A172 (cell line): ENCODE measurements at regions not wholly inside any gene's neighbourhood (a gene's known extent, or its start where the extent isn't known, plus 50 kb on each side); places are given as distances from the start of the nearest gene placed in this dataset.
A peak's percentile ranks its signal among the peaks of the same experiment; 100 is the strongest.
"Not testable (repeated sequence)": the region's sequence is repeated elsewhere in the genome, so short reads cannot be mapped to it uniquely, and the experiment has no call there.

ENCODE experiments used
- DNase-seq: peaks from one replicate; pipeline ENCODE4 v3.0.0-alpha.2; 2015; ENCODE audit warnings: low spot score

DNA sequence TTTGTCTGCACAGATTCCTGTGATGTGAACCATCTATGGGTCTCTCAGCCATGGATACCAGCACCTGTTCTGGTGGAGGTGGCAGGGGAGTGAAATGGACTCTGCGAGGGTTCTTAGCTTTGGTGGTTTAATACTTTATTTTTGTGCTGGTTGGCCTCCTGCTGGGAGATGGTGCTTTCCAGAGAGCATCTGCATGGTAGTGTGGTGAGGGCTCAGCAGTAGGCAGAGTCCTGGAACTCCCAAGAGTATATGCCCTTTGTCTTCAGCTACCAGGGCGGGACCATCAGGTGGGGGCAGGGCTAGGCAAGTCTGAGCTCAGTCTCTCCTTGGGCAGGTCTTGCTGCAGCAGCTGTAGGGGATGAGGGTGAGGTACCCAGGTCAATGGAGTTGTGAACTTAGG is 97.5 kb upstream of the TRIM2 start:
- DNase-seq, result not testable (repeated sequence)

DNA sequence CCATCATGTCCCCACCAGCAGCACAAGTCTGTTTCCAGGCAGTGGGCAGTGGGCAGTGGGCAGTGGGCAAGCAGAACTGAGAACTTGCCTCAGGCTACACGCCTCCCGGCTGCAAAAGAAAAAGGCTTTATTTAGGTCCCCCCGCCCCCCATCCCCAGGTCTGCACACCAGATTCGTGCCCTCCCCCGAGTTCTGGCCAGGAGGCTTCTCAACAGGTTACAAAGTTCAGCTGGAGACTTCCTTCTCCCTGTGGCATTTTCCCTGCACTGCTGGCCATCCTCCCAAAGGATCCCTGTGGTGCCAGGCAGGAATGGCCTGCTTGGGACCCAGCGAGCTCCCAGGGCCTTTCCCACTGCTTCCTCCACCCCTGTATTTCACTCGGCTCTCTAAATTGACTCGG is 97.0 kb upstream of the TRIM2 start:
- DNase-seq, result no peak

DNA sequence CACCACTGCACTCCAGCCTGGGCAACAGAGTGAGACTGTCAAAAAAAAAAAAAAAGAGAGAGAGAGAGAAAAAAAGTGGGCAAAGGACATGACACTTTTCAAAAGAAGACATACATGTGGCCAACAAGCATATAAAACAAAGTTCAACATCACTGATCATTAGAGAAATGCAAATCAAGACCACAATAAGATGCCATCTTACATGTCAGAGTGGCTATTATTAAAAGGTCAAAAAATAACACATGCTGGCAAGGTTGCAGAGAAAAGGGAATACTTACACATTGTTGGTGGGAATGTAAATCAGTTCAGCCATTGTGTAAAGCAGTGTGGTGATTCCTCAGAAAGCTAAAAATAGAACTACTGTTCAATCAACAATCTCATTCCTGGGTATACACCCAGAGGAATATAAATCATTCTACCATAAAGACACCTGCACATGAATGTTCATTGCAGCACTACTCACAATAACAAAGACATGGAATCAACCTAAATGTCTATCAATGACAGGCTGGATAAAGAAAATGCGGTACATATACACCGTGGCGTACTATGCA is 94.9 kb upstream of the TRIM2 start:
- no peak for DNase-seq

DNA sequence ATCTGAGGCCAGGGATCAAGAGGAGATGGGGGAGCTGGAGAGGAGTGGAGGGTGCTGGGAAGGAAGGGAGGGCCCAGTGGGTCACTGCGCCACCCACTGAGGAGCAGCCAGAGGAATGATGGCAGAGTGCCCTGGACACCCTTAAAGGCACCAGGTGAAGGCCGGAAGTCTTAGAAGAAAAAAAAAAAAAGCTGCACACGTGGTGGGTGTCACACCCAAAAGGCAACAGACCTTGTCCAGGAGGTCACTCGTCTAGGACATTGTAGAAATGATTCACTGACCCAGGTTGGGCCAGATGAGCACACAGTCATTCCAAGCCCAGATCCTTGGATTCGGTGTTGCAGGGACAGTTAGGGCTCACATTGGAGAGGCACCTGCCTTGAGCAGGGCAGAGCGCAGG is 93.5 kb upstream of the TRIM2 start:
- no peak for DNase-seq

DNA sequence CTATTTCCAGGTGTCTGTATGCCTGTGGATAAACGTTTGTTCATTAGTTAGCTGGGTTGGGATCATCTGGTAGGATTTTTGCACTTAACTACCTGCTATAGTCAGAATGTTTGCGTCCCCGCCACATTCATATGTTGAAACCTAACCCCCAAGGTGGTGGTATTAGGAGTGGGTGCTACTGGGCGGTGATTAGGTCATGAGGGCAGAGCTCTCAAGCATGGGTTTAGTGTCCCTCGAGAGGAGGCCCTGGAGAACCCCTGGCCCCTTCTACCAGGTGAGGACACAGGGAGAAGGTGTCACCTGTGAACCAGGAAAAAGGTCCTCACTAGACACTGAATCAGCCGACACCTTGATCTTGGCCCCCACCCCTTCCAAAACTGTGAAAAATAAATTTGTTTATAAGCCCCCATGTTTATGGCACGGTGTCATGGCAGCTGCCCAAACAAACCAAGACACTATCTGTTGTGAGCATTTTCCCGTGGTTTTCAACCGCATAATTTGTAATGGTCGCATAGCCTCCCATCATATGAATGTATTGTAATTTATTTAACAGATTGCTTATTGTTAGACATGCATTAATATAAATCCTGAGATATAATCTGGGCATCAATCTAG is 92.7 kb upstream of the TRIM2 start:
- DNase-seq, result no peak

DNA sequence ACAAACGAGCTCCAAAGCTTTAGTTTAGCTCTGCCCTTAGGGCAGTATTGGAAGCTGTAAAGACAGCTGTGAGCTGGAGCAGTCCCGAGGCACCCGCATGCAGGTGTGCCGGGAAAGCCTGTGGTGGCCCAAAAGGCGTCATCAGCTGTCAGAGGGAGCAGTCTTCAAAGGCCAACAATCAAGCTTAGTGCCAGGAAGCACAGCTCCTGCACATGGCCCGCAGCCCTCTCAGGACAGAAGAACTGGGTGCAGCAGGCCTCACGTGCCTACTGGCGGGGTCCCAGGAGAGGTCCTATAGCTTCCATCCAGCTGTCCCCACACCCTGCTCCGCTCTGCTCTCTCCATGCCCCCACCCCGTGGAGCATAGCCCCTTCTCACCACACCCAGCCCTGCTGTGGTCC is 92.2 kb upstream of the TRIM2 start:
- DNase-seq, result no peak

DNA sequence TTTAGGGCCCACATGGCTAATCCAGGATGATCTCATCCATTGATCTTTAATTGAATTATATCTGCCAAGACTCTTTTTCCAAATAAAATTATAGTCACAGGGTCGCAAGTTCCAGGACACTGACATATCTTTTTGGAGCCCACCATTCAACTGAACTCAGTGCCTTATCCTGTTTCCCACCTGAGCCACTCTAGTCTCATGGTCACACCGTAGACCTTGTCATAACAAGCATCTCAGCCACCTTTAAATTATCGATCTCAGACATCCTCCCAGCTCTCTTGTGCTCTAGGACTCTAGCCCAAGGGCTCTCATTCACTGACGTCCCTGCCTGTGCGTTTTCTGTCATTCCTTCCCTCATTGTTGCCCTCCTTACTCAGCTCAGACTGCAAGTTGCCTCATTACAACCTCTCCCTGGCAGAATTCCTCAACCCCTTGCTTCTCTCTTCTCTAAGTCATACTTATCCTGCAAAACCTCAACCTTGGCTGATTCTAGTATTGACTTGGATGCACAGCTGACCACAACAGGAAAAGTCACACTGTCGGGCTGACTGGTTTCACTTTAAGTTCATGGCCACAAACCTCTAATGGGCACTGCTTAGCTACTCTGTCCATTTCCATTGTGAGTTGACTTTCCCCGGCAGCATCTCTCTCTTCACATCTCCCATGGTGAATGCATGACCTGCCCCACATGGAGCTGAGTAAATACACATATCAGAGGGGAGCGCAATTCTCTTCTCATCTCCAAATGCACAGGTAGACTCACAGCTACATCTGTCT is 91.0 kb upstream of the TRIM2 start:
- DNase-seq, result peak; percentile 65

DNA sequence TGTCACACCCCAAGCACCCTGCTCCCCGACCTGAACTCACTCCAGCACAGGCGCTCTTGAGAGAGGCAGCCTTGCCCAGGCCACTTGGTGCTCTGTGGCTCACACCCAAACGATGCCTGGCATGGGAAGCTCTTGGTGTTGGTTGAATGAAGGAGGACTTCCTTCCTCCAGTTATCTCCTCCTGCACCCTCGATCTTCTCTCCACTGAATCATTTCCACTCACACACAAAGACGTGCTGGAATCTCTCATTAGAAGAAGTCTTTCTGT is 90.5 kb upstream of the TRIM2 start:
- DNase-seq, result no peak

DNA sequence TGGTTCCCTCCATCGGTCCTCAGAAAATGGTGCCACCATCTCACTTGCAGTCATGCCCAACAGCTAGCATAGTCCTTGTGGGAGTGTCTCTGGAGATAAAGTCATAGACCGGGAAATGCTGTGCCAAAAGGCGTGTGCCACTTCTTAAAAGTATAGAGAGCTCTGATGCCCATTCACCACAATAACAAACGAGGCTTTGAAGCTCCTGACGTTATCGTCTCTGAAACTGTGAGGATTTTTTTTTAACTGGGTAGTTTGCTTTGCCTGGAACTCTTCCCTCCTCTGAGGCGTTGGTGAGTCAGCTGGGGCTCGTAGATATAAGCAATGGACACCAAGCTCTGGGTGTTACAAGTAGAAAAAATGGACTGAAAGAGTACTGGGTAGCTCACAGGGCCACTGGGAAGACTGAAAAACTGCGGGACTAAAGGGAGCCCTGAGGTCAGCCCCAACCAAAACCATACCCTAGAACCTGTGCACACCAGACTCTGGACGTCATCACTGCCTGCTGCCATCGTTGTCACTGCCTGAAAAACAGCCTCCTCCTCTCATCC is 89.4 kb upstream of the TRIM2 start:
- DNase-seq, result peak; percentile 86

DNA sequence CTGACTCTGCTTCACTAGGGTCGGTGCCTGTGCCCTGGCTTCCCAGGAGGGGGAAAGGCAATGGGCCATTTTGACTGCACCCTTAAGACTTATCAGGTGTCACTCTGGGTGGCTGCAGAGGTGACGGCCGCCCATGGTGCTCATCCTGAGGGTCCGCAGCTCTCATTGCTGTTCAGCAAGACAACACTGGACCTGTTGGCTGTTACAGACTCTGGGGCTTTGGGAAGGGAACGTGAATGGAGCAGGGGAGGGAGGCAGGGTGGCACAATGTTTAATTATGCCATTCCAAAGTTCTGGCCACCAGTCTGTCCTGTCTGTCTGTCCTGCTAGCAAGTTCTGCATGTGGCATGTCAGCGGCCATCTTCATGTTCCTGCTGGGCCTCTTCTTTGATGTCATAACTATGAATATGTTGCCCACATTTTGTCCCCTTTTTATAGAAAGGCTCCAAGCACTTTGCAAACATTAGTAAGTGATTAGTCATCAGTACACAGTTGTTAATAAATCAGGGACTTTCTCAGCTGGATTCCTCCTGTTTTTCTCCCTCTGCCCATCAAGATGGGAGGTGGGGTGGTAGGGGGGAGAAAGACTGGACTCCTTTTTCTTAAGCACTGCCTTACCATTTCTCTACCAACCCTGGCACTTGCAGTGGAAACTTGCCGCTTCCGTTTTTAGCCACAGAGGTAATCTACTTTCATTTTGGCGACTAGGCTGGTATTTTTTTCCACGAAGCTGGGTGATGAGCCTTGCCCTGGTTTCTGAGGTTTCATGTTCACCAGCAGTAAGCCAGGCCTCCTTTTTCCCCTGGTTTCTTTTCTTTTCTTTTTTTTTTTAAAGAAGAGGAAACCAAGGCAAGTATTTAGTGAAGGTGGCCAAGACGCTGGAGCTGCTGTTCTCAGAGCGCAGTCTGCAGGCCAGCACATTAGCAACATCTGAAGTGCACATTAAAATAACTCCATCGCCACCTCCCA is 88.6 kb upstream of the TRIM2 start:
- DNase-seq, result peak; percentile 93

DNA sequence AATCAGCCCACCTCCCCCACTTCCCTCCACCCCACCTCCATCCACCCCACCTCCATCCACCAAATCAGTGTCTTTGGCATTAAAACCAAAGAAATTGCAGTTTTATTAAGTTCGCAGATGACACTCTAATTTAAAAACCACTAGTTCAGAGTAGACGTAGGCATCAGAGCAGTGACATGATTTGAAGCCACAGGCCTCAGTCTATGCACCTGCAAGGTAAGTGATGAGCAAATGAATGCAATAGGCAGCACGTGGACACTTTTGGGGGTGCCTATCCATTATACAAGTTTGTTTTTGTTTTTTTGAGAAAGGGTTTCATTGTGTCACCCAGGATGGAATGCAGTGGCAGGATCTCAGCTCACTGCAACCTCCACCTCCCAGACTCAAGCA is 88.0 kb upstream of the TRIM2 start:
- DNase-seq, result no peak

DNA sequence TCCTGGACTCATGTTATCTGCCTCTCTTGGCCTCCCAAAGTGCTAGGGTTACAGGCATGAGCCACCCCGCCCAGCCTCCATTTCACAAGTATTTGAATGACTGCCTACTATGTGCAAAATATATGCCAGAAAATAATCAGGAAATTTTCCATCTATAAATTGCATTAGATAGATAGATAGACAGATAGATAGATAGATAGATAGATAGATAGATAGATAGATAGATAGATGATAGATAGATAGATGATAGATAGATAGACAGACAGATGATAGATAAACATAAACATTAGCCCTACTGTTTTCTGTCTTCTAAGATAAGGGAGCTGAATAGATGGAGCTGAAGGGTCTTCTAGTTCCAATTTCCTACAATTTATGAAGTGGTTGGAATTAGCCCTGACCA is 87.4 kb upstream of the TRIM2 start:
- DNase-seq, result no peak

DNA sequence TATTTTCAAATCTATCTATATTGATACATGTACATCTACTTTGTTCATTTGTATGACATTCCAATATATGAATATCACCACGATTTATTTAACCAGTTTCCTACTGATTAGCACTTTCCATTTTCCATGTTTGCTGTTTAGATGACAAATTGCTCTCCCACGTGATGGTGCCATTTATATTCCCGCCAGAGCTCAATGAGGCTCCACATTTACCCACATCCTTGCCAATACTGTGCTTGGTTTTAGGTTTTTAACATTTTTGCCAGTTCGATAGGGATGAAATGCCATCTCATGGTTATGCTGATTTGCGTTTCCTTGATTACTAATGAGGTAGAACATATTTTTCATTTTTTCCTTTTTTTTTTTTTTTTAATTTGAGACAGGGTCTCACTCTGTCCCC is 86.7 kb upstream of the TRIM2 start:
- no peak for DNase-seq

DNA sequence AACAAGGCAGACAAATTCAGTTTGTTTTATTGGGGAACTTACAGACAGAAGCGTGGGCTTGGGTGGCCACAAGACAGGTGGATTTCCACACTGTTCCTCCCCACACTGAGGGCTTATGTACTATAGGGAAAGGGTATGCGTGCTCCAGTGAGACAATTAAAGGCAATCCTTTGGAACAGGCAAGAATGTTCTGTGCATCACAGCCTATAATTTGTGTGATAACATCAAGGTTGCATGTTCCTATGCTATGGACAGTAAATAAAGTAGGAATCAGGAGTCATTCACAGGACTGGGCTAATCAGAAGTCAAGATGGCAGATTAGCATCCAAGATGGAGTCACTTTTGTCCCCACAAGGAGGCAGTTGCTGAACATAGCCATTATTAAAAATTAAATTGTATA is 84.6 kb upstream of the TRIM2 start:
- no peak for DNase-seq

DNA sequence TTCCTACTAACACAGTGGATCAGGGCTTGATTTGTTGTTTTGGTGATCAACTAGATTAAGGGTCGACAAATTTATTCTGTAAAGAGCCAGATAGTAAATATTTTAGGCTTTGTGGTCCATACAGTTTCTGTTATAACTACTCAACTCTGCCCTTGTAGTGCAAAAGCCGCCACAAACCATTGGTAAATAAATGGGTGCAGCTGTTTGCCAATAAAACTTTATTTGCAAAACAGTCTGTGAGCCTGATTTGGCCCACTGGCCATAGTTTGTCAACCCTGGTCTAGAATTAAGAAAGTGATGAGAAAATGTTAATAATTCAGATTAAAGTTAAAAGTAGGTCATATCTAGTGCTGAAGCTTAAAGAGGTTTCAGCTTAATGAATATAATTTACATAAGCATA is 84.0 kb upstream of the TRIM2 start:
- DNase-seq, result no peak

DNA sequence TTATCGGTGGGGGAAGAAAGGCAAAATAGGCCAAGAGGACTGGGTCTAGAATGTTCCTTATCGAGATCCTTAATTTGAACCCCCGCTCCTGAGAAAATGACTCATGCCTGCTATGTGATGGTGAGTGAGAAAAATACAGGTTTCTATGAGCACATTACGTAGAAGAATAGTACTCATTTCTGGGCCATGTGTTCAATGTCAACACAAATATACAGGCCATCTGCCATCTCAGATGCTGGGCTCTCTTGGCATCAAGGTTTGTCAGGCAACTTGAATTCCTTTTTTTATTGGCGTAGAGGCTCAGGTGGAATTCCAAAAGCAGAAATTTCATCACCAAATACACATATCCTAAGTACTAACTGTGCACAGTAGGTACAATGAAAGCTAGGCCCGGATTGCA is 81.4 kb upstream of the TRIM2 start:
- DNase-seq, result no peak

DNA sequence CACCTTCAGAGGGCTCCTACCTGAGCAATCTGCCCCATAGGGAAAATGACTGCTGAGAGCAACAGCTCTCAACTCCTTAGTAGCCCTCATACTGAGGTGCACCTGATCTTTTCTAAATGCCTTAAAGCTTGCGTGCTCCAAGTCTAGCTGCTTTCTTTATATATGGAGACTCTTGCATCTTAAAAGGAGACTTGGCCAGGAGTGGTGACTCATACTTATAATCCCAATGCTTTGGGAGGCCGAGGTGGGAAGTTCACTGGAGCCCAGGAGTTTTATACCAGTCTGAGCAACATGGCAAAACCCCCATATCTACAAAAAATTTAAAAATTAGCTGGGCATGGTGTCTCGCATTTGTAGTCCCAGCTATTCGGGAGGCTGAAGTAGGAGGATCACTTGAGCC is 78.1 kb upstream of the TRIM2 start:
- DNase-seq, result peak; percentile 52

DNA sequence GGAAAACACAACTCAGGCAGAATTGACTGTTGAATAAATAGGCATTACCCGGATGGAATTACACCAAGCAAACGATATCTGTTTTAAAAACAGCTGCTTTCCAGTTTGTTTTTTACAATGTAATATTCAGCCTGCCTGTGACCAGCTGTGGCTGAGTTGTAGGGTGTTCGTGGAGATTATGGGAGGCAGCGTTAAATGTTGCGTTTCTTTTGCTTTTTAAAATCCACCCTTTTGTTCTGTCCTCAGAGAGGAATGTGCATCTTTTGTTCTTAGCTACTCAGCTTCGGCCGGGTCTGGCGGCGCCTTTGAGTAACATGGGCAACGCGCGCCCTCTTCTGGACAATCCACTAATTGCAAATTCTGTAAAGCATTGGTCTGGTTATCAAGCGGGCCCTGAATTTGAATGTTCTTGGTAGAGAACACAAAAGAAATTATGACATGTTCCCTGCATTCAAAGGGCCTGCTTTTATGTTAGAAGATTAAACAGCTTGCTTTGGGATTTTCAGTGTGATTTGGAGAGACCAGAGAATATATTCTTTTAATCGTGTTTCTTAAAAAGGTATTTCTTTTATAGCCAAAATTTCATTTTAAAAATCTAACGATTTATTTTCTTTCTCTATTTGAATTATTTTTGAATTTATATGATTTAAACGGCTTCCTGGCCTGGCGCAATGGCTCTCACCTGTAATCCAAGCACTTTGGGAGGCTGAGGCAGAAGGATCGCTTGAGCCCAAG is 76.3 kb upstream of the TRIM2 start:
- peak; percentile 70 for DNase-seq

DNA sequence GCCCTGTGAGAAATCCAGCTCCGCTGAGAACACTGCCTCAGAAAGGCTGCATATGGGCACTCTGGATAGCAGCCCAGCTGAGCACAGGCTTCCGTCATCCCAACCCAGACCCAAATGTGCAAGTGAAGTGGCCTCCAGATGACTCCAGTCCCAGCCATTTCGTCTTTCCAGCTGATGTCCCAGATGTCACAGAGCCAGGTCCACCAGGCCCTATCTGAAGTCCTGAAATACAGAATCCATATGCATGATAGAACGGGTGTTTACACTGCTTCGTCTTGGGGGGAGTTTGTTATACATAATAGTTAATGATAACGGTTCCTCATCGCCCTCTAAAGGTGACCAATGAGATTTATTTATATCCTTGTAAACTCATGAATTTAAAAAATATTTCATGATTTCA is 72.6 kb upstream of the TRIM2 start:
- DNase-seq, result no peak

DNA sequence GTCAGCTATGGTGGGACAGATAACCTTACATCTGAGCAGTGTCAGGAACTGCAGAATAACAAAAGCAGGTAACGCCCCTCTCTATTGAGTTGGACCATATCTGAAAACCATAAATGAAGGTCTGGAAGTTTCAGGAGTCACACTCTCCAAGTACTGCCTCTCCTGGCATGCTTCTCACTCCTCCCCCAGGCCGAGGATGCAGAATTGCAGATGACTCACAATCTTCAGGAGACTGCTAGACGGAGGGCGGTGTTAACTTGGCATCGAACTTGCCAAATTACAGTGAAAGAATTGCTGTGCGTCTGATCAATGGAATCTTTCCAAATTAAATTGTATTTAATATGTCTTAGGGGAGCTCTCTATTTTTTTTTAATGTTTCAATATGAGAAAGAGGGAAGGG is 67.1 kb upstream of the TRIM2 start:
- DNase-seq, result peak; percentile 77
